Frontal cortex (tissue), 3 donors: ENCODE measurements at regions not wholly inside any gene's neighbourhood (a gene's known extent, or its start where the extent isn't known, plus 50 kb on each side); places are given as distances from the start of the nearest gene placed in this dataset.

Experiments
- DNase-seq, 2 donors: peaks; one replicate each; pipeline ENCODE4 v3.0.0; 2012; ENCODE audit warnings: low spot score in 2 of 2
- FAIRE-seq: peaks from 2 replicates; lab custom pipeline; 2012; peaks lifted over from hg19 to GRCh38; lab: Jason Lieb, UNC
- donor health status: control.
- donor health status: control.
- donor health status: control.

DNA sequence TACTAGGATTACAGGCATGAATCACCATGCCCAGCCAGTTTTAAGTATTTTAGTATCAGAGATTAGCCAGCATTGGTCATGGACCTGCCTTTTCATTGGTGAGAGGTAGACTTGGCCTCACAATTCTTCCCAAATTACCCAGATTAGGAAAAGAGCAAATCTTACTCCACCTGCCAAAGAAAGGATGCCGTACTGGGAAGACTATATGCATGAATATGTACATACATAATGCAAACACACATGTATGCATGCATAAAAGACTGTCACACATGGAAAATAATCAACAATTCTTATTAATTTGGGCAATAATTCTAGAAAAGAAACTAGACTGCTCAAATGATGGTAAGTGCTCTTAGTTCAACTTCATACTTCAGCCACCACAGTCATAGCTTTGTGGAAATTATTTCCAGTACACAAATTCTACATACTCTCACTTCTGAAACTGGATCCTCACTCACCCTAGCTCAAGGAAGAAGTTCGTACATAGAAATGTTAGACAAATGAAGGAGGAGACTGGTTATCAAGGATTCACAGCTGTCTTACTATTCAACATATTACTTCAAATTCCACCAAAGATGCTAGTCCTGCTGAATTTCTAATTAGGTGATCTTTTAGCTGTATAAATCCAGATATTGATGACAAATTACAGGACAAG is 73.7 kb downstream of the MINAR2 start:
- FAIRE-seq: no peak

DNA sequence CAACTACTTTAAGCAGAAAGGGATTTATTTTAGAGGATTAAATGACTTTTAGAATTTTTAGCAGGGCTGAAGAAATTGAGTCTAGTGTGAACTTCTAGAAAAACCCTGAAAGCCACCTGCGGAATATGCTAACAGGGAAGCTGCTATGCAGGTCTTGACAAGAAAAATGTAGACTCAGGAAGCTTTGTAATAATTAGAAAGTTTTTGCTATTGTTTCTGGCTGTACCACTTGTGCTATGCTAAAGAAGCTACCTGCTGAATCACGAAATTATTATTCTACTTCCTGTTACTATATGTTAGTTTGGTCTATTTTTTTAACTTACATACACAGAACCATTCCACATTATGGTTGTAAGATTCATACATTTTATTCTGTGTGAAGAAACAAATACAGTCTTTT is 74.0 kb upstream of the CHSY3 start:
- FAIRE-seq (no peak), DNase-seq (no peak)

More for the DNA sequence above, 73.7 kb downstream of the MINAR2 start:
- no peak for DNase-seq

DNA sequence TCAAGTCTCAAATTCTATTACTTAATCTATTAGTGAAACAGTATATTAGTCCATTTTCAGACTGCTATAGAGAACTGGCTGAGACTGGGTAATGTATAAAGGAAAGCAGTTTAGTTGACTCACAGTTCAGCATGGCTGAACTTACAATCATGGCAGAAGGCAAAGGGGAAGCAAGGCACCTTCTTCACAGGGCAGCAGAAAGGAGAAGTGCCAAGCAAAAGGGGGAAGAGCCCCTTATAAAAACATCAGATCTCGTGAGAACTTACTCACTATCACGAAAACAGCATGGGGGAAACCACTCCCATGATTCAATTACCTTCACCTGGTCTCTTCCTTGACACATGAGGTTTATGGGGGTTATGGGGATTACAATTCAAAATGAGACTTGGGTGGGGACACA is 67.9 kb upstream of the CHSY3 start:
- no peak for DNase-seq
- FAIRE-seq: no peak

DNA sequence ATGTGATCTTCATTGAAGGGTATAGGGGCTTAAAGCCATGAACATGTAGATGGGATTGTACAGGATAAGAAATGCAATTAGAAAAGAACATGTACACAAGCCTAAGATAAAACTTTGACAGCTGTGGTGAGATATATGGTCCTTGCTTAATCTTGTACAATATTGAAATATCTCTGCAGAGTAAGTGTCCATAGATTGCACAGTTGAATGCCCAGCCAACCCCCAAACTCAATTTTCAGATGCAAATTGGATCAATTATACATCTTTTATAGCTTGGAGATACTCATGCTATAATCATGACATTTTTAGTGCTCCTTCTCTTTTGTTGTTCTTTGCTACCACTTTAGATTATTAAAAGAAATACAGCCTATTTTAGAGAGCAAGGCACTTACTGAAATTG is 59.5 kb upstream of the CHSY3 start:
- no peak for FAIRE-seq
- DNase-seq: no peak

DNA sequence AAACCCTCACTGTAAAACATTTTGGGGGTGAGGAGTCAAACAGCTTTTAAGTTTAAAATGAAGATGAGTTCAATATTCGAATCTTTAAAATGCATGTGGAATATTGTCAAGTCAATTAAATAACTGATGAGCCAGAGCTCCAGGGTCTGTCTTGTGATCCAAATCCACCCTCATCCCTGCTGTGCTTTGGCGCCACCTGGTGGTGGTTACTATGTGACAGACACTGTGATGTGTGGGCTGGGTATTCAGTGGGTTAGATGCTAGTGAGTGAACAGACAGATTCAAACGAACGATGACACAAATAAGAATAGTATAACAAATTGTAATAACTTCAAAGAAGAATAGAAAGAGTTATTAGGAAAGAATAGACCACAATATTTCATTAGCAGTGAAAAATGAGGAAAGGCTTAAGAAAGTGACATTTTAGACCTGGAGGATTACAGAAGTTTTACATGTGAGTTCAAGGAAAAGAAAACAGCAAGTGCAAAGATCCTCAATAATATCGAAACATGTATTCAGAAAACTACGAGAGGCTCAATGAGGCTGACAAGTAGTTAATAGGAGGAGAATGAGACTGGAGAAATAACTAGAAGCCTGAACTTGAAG is 51.4 kb upstream of the CHSY3 start:
- peak; percentile 87 for FAIRE-seq
- peak; percentile 2 to 13 for DNase-seq

DNA sequence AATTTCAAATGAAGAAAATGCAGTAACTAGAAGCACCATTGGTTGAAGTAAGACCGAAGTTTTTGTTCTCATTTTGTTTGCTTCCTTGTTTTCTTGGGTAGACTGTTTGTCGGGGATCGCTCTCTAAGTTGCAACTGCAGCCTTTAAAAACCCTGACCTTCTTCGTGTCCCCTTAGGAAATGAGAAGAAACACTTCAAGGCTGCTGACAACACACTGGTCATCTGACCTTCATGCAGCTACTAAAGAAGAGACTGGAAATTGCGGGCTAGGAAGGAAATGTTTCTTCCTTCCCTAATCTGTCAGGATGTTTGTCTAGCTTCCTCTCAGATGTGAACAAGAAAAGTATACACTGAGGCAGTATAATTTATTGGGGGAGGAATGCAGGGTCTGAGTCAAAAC is 50.7 kb upstream of the CHSY3 start:
- no peak for FAIRE-seq
- DNase-seq: no peak
